ENCODE measurements at regions not wholly inside any gene's neighbourhood (a gene's known extent, or its start where the extent isn't known, plus 50 kb on each side); places are given as distances from the start of the nearest gene placed in this dataset.

DNA sequence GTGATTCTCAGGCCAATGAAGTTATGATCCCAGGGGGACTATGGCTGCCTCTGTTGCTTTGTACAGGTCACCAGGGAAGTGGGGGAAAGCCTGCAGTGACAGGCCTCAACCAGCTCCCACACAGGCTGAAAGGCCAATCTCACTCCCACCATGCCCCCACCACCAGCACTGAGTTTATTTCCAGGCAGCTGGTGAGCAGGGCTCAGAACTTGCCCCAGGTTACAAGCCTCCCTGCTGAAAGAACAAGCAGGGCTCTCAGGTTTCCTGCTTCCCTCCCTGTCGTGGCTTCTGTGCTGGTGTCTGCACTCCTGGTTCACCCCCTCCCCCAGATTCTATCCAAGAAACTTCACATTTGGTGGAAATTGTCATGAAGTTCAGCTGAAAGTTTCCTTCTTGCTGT lies 260.3 kb downstream of the CCDC59 start:
- no peaks in the 10 kb centered on the region for H3K36me3 ChIP-seq
- no peaks in the 10 kb centered on the region for H3K27me3 ChIP-seq
- no peaks in the 10 kb centered on the region for H3K9me3 ChIP-seq
- WGBS, 2 donors: 21 to 33% methylated on average over 1 of the region's 1 CpG
- no peak overlapping the region for H3K4me3 ChIP-seq (replicated peaks in 1 of 3)
- H3K4me1 ChIP-seq: no peaks in the 10 kb centered on the region
- no peak for DNase-seq
- TF ChIP-seq, protein P1, sequence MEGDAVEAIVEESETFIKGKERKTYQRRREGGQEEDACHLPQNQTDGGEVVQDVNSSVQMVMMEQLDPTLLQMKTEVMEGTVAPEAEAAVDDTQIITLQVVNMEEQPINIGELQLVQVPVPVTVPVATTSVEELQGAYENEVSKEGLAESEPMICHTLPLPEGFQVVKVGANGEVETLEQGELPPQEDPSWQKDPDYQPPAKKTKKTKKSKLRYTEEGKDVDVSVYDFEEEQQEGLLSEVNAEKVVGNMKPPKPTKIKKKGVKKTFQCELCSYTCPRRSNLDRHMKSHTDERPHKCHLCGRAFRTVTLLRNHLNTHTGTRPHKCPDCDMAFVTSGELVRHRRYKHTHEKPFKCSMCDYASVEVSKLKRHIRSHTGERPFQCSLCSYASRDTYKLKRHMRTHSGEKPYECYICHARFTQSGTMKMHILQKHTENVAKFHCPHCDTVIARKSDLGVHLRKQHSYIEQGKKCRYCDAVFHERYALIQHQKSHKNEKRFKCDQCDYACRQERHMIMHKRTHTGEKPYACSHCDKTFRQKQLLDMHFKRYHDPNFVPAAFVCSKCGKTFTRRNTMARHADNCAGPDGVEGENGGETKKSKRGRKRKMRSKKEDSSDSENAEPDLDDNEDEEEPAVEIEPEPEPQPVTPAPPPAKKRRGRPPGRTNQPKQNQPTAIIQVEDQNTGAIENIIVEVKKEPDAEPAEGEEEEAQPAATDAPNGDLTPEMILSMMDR (IDR thresholded peaks at IDR 0.05): no peak
- TF ChIP-seq POLR2A (IDR thresholded peaks at IDR 0.05): no peak
- H3K27ac ChIP-seq: no peak overlapping the region
- intact Hi-C loops (cut with DNase I): no loop called here

DNA sequence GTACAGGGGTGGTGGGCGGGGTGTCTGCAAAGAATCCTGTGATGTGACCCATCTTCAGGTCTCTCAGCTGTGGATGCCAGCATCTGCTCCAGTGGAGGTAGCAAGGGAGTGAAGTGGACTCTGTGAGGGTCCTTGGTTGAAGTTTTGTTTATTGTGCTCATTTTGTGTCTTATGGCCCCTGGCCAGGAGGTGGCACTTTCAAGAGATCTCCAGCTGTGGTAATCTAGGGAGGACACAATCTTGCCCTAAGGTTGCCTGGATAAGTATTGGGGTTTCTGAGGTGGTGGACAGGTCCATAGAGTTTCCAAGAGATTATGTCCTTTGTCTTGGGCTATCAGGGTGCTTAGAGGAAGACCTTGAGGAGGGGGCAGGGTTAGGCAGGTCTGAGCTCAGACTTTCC lies 260.7 kb downstream of the CCDC59 start:
- TF ChIP-seq, protein P1 (IDR thresholded peaks at IDR 0.05): no peak
- TF ChIP-seq POLR2A (IDR thresholded peaks at IDR 0.05): no peak
- 70 to 100% methylated on average over 1 of the region's 1 CpG for WGBS, 2 donors

DNA sequence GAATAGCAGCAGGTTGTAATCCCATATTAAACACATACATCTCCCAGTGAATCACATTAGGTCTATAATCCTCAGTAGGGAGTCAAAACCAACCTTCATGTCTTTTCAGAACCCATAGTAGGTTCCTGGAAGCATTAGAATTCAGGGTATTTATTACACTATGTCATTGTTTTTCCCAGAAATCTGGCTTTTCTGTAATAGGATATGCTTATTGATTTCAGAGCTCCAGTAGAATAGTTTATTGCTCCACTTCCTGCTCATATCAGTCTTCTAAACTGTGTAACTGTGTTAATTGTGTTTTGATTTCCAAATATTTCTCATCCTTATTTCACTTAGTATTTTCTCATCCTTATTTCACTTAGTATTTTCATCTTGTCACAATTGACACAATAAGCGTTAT lies 268.0 kb downstream of the CCDC59 start:
- Histone ChIP-seq H3K36me3 (no peaks in the 10 kb centered on the region), H3K9me3 (no peaks in the 10 kb centered on the region), H3K4me3 (replicated peaks in 1 of 3) (no peak overlapping the region), H3K27ac (no peak overlapping the region), H3K27me3 (no peaks in the 10 kb centered on the region), H3K4me1 (no peaks in the 10 kb centered on the region)
- no peak for DNase-seq
- intact Hi-C loops (cut with DNase I): no loop called here
- WGBS, 2 donors: 93 to 95% methylated on average over 1 of the region's 1 CpG
- no peak for TF ChIP-seq POLR2A (IDR thresholded peaks at IDR 0.05)
- TF ChIP-seq, protein P1 (IDR thresholded peaks at IDR 0.05): no peak

More for the DNA sequence above, 260.7 kb downstream of the CCDC59 start:
- Histone ChIP-seq H3K36me3 (no peaks in the 10 kb centered on the region), H3K4me1 (no peaks in the 10 kb centered on the region), H3K9me3 (no peaks in the 10 kb centered on the region), H3K27me3 (no peaks in the 10 kb centered on the region), H3K4me3 (replicated peaks in 1 of 3) (no peak overlapping the region), H3K27ac (no peak overlapping the region)
- intact Hi-C loops (cut with DNase I): no loop called here
- DNase-seq: no peak

- TF ChIP-seq, protein P1 (IDR thresholded peaks at IDR 0.05): no peak
- no peak for TF ChIP-seq POLR2A (IDR thresholded peaks at IDR 0.05)
- Histone ChIP-seq H3K4me1 (no peaks in the 10 kb centered on the region), H3K27me3 (no peaks in the 10 kb centered on the region), H3K9me3 (no peaks in the 10 kb centered on the region), H3K4me3 (replicated peaks in 1 of 3) (no peak overlapping the region), H3K27ac (no peak overlapping the region), H3K36me3 (no peaks in the 10 kb centered on the region)
- intact Hi-C loops (cut with DNase I): no loop called here
- 74 to 75% methylated on average over 7 of the region's 7 CpGs for WGBS, 2 donors
- DNase-seq: no peak
These were observed 268.6 kb downstream of the CCDC59 start for GRCh38 chr12:82089369-82090121.

DNA sequence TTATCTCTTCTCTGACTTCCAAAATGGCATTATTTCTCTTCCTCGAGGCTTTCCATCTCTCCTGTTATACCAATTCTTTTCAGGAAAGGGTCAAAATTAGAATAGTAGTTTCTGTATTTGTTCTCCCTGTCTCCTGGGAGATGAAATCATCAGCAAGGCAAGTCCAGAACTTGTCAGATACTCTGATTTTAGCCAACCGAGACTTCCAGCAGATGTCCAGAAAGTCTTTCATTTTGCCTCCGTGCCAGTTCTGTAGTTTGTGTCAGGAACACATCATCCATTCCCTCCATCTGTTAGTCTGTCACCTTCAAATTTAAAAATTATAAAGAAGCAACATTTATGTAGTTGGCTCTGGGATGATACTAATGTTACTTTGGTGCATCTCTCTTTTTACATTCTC lies 275.7 kb downstream of the CCDC59 start:
- Histone ChIP-seq H3K36me3 (no peaks in the 10 kb centered on the region), H3K27ac (no peak overlapping the region), H3K4me1 (no peaks in the 10 kb centered on the region), H3K27me3 (no peaks in the 10 kb centered on the region), H3K4me3 (replicated peaks in 1 of 3) (no peak overlapping the region), H3K9me3 (no peaks in the 10 kb centered on the region)
- DNase-seq: no peak
- intact Hi-C loops (cut with DNase I): no loop called here
- WGBS, 2 donors: 75 to 79% methylated on average over 3 of the region's 3 CpGs
- TF ChIP-seq POLR2A (IDR thresholded peaks at IDR 0.05): no peak
- TF ChIP-seq, protein P1 (IDR thresholded peaks at IDR 0.05): no peak

Measured in thyroid gland (tissue), 4 donors.